A549 (cell line): ENCODE measurements at regions not wholly inside any gene's neighbourhood (a gene's known extent, or its start where the extent isn't known, plus 50 kb on each side); places are given as distances from the start of the nearest gene placed in this dataset.

ENCODE experiments used
- ATAC-seq, 2 experiments: fragments of 200-7000 bp in 1 of 2; fragments of >200 bp in 1 of 2; cut with Nextera tagmentation in 1 of 2; cut with Tn5 transposase in 1 of 2; 3 replicates each; pipeline versions ENCODE4 v1.8.0 to v1.9.1; 2018 to 2020; ENCODE audit warnings: mild to moderate bottlenecking in 1 of 2, moderate library complexity in 1 of 2
- CTCF ChIA-PET: fragments of 300-600 bp; sonication (Branson Sonifier 250); formaldehyde crosslinking; extraction: SDS; loops from one replicate; lab custom pipeline; 2021; ENCODE audit warnings: antibody characterized with exemption, inconsistent platforms; lab: Yijun Ruan, JAX
- POLR2A ChIA-PET: fragments of 350-600 bp; formaldehyde crosslinking; extraction: SDS; loops from one replicate; lab custom pipeline; 2021; ENCODE audit warnings: antibody characterized with exemption, inconsistent platforms; lab: Yijun Ruan, JAX
- DNase-seq, 2 experiments: peaks; one replicate each; pipeline versions ENCODE4 v3.0.0 to v3.0.0-alpha.2; 2011 to 2016; ENCODE audit warnings: low read depth in 1 of 2, low spot score in 1 of 2
- FAIRE-seq: peaks from 2 replicates; lab custom pipeline; 2011; peaks lifted over from hg19 to GRCh38; lab: Jason Lieb, UNC
- H3K27ac ChIP-seq, 2 experiments: fragments of >200 bp; sonication (Bioruptor Twin); formaldehyde crosslinking; 3 replicates each; pipeline ENCODE4 v1.5.1; 2016 to 2017
- H3K4me1 ChIP-seq: fragments of >200 bp; sonication (Bioruptor Twin); formaldehyde crosslinking; 3 replicates; pipeline ENCODE4 v1.6.1; 2016
- H3K4me2 ChIP-seq: fragments of >200 bp; sonication (Bioruptor Twin); formaldehyde crosslinking; 3 replicates; pipeline ENCODE4 v1.6.1; 2016
- H3K4me3 ChIP-seq: fragments of >200 bp; sonication (Bioruptor Twin); formaldehyde crosslinking; 3 replicates; pipeline ENCODE4 v1.5.1; 2016
- H3K9me3 ChIP-seq: fragments of >200 bp; sonication (Bioruptor Twin); formaldehyde crosslinking; 3 replicates; pipeline ENCODE4 v1.6.1; 2016
- ATOH8 ChIP-seq: fragments of 250-450 bp; sonication (Bioruptor Pico); IDR thresholded peaks from 2 replicates; pipeline ENCODE4 v1.5.0; 2020; ENCODE audit warnings: low read depth, mild to moderate bottlenecking, moderate library complexity
- BCL3 ChIP-seq: fragments of >200 bp; sonication (Bioruptor Twin); formaldehyde crosslinking; IDR thresholded peaks from 3 replicates; pipeline ENCODE4 v1.6.1; 2016
- CEBPB ChIP-seq, 2 experiments: fragments of >200 bp in 1 of 2; sonication (Bioruptor Twin) in 1 of 2; formaldehyde crosslinking in 1 of 2; IDR thresholded peaks; 2 replicates each; pipeline ENCODE4 v1.6.1; 2012 to 2016
- CTCF ChIP-seq: fragments of >200 bp; sonication (Bioruptor Twin); formaldehyde crosslinking; IDR thresholded peaks from 3 replicates; pipeline ENCODE4 v1.5.1; 2016
- ELK1 ChIP-seq: fragments of 150-350 bp; IDR thresholded peaks from 2 replicates; pipeline ENCODE4 v1.6.1; 2014; ENCODE audit warnings: low read depth, mild to moderate bottlenecking, low read length
- ESRRA ChIP-seq: fragments of 150-350 bp; IDR thresholded peaks from 2 replicates; pipeline ENCODE4 v1.6.1; 2014; ENCODE audit warnings: mild to moderate bottlenecking, low read length, borderline replicate concordance
- FOSL2 ChIP-seq, 2 experiments: fragments of 450-650 bp in 1 of 2; fragments of >200 bp in 1 of 2; sonication (Bioruptor Twin) in 1 of 2; formaldehyde crosslinking; IDR thresholded peaks; 2 replicates each; pipeline versions ENCODE4 v1.5.0 to v1.6.1; 2016 to 2020; ENCODE audit warnings: mild to moderate bottlenecking in 1 of 2, moderate library complexity in 1 of 2
- FOXS1 ChIP-seq: fragments of 250-450 bp; sonication (Bioruptor Pico); IDR thresholded peaks from 2 replicates; pipeline ENCODE4 v1.5.0; 2020; ENCODE audit warnings: mild to moderate bottlenecking, moderate library complexity
- KDM1A ChIP-seq: fragments of 200-600 bp; sonication (generic); IDR thresholded peaks from 2 replicates; pipeline ENCODE4 v1.6.1; 2016; ENCODE audit warnings: low read depth, mild to moderate bottlenecking
- MAFK ChIP-seq: fragments of 450-650 bp; IDR thresholded peaks from 2 replicates; pipeline ENCODE4 v1.6.1; 2014; ENCODE audit not compliant: partially characterized antibody
- MAZ ChIP-seq: fragments of 150-350 bp; IDR thresholded peaks from 2 replicates; pipeline ENCODE4 v1.6.1; 2014; ENCODE audit warnings: antibody characterized with exemption, low read depth, low read length, borderline replicate concordance
- MYC ChIP-seq: IDR thresholded peaks from 2 replicates; pipeline ENCODE4 v1.6.1; 2012; ENCODE audit warnings: mild to moderate bottlenecking, inconsistent platforms, low read length, improper control_type of control experiment, borderline replicate concordance
- NPAS2 ChIP-seq: fragments of 250-450 bp; sonication (Bioruptor Pico); IDR thresholded peaks from 2 replicates; pipeline ENCODE4 v1.8.0; 2022; ENCODE audit warnings: mild to moderate bottlenecking, moderate library complexity, borderline replicate concordance
- PBX3 ChIP-seq: IDR thresholded peaks from 2 replicates; pipeline ENCODE4 v1.6.1; 2012
- SREBF2 ChIP-seq: fragments of 450-650 bp; IDR thresholded peaks from 2 replicates; pipeline ENCODE4 v1.6.1; 2014; ENCODE audit warnings: mild to moderate bottlenecking, moderate library complexity
- ZFP36 ChIP-seq: fragments of 450-650 bp; IDR thresholded peaks from 2 replicates; pipeline ENCODE4 v1.6.1; 2014; ENCODE audit warnings: borderline replicate concordance; ENCODE audit not compliant: partially characterized antibody
- WGBS: methylation state at CpG from one replicate; pipeline ENCODE4 v1.1.6; 2017; ENCODE audit errors: missing lambda C conversion rate; 5-methylcytosine and 5-hydroxymethylcytosine counted together

- CTCF ChIA-PET, result interaction anchor here (1.9 kb wide), 1 partner anchor 10 kb away, joined by 4 read pairs; no protein-coding TSS in a partner anchor
- no peak for TF ChIP-seq FOXS1
- TF ChIP-seq MAZ, result no peak
- TF ChIP-seq MYC, result no peak
- TF ChIP-seq CTCF, result no peak
- no peak for TF ChIP-seq ATOH8 (CRISPR knock-in tag)
- TF ChIP-seq, all 56 proteins: peak for 0
- Histone ChIP-seq H3K27ac (no peak overlapping the region), H3K9me3 (no peaks in the 10 kb centered on the region), H3K4me2 (no peak overlapping the region), H3K4me3 (no peak overlapping the region), H3K4me1 (no peaks in the 10 kb centered on the region)
- no peak for FAIRE-seq
- 15% methylated on average over 3 of the region's 3 CpGs for WGBS
- POLR2A ChIA-PET, result no interaction called here
- ATAC-seq, result no peak
- DNase-seq, result no peak
These were observed 529.1 kb upstream of the INTU start for GRCh38 chr4:127103681-127104115.

GRCh38 chr4:127113844-127114362 is 518.9 kb upstream of the INTU start:
- H3K4me3 ChIP-seq, result no peak overlapping the region

GRCh38 chr4:127118681-127119080 is 514.1 kb upstream of the INTU start:
- POLR2A ChIA-PET, result no interaction called here
- no peak for ATAC-seq
- TF ChIP-seq CEBPB (IDR thresholded peaks at IDR 0.05), result no peak
- TF ChIP-seq PBX3, result no peak
- no peak for TF ChIP-seq MAFK
- no peak for TF ChIP-seq NPAS2 (CRISPR knock-in tag)
- TF ChIP-seq ELK1, result no peak
- TF ChIP-seq SREBF2, result no peak
- no peak for TF ChIP-seq KDM1A
- TF ChIP-seq FOSL2 (IDR thresholded peaks at IDR 0.05), result no peak
- no peak for TF ChIP-seq FOSL2 (CRISPR knock-in tag; IDR thresholded peaks at IDR 0.05)
- TF ChIP-seq ESRRA, result no peak
- TF ChIP-seq, all 56 proteins: peak for 0
- Histone ChIP-seq H3K4me2 (no peak overlapping the region), H3K4me1 (no peaks in the 10 kb centered on the region), H3K9me3 (no peaks in the 10 kb centered on the region), H3K27ac (no peak overlapping the region), H3K4me3 (no peak overlapping the region)
- CTCF ChIA-PET, result no interaction called here
- 14% methylated on average over 3 of the region's 3 CpGs for WGBS
- FAIRE-seq, result no peak
- DNase-seq, result no peak

More at GRCh38 chr4:127113844-127114362, 518.9 kb upstream of the INTU start:
- ChIA-PET POLR2A (no interaction called here), CTCF (no interaction called here)
- Histone ChIP-seq H3K4me2 (no peak overlapping the region), H3K9me3 (no peaks in the 10 kb centered on the region), H3K27ac (no peak overlapping the region), H3K4me1 (no peaks in the 10 kb centered on the region)
- FAIRE-seq, result no peak
- no peak for DNase-seq
- ATAC-seq, result no peak
- TF ChIP-seq ZFP36, result no peak
- no peak for TF ChIP-seq BCL3
